SK-N-SH (cell line): ENCODE measurements at regions not wholly inside any gene's neighbourhood (a gene's known extent, or its start where the extent isn't known, plus 50 kb on each side); places are given as distances from the start of the nearest gene placed in this dataset.

Experiments used
- CTCF ChIA-PET: fragments of 300-600, 350-600 bp; formaldehyde crosslinking; extraction: SDS; loops from one replicate; lab custom pipeline; 2021; lab: Yijun Ruan, JAX
- POLR2A ChIA-PET: fragments of 350-600 bp; sonication (Branson Sonifier 250); formaldehyde crosslinking; extraction: SDS; loops from one replicate; lab custom pipeline; 2020; ENCODE audit warnings: antibody characterized with exemption, inconsistent platforms; lab: Yijun Ruan, JAX
- DNase-seq: peaks from one replicate; pipeline ENCODE4 v3.0.0; 2012
- H2AFZ ChIP-seq: fragments of 200-600 bp; sonication (generic); 2 replicates; pipeline ENCODE4 v1.8.1; 2016; ENCODE audit warnings: antibody characterized with exemption, mild to moderate bottlenecking, low read depth
- H3F3A ChIP-seq: fragments of 200-600 bp; sonication (generic); replicated peaks from 2 replicates; pipeline ENCODE3; 2016; ENCODE audit warnings: antibody characterized with exemption, mild to moderate bottlenecking; ENCODE audit not compliant: insufficient read depth
- H3K27ac ChIP-seq, 2 experiments: fragments of 200-500 bp in 1 of 2; fragments of 200-600 bp in 1 of 2; sonication (Bioruptor generic) in 1 of 2; sonication (generic), shearing (Covaris generic) in 1 of 2; 2 replicates each; pipeline versions ENCODE4 v1.5.1 to v1.6.1; 2014 to 2016; ENCODE audit warnings: low read depth in 2 of 2, inconsistent platforms in 1 of 2, low read length in 1 of 2, mild to moderate bottlenecking in 1 of 2, mixed read lengths in 1 of 2
- H3K27me3 ChIP-seq: fragments of 200-600 bp; sonication (generic), shearing (Covaris generic); 2 replicates; pipeline ENCODE4 v1.6.1; 2016; ENCODE audit warnings: mixed run types; ENCODE audit not compliant: insufficient read depth
- H3K36me3 ChIP-seq, 2 experiments: fragments of 200-500 bp in 1 of 2; fragments of 200-600 bp in 1 of 2; sonication (Bioruptor generic) in 1 of 2; sonication (generic) in 1 of 2; replicated peaks in 1 of 2; 2 replicates each; pipeline versions ENCODE3 to v1.5.1; 2014 to 2016; ENCODE audit warnings: low read length in 1 of 2, mild to moderate bottlenecking in 1 of 2; ENCODE audit not compliant: insufficient read depth in 2 of 2, control insufficient read depth in 1 of 2
- H3K4me1 ChIP-seq, 2 experiments: fragments of 200-500 bp in 1 of 2; fragments of 200-600 bp in 1 of 2; sonication (Bioruptor generic) in 1 of 2; sonication (generic), shearing (Covaris generic) in 1 of 2; 2 replicates each; pipeline versions ENCODE4 v1.5.1 to v1.6.1; 2014 to 2016; ENCODE audit warnings: low read depth in 1 of 2, low read length in 1 of 2, mixed run types in 1 of 2; ENCODE audit not compliant: insufficient read depth in 2 of 2, control insufficient read depth in 1 of 2
- H3K4me2 ChIP-seq: fragments of 200-600 bp; sonication (generic), shearing (Covaris generic); 2 replicates; pipeline ENCODE4 v1.6.1; 2017; ENCODE audit warnings: mixed run types
- H3K4me3 ChIP-seq, 2 experiments: fragments of 200-500 bp in 1 of 2; fragments of 200-600 bp in 1 of 2; sonication (Bioruptor generic) in 1 of 2; sonication (generic), shearing (Covaris generic) in 1 of 2; 2 replicates each; pipeline versions ENCODE4 v1.5.1 to v1.8.1; 2014 to 2016; ENCODE audit warnings: low read depth in 2 of 2, inconsistent platforms in 1 of 2, low read length in 1 of 2, mild to moderate bottlenecking in 1 of 2, mixed read lengths in 1 of 2, moderate library complexity in 1 of 2
- H3K79me2 ChIP-seq: fragments of 200-600 bp; sonication (generic); 2 replicates; pipeline ENCODE4 v1.8.1; 2017; ENCODE audit warnings: mild to moderate bottlenecking; ENCODE audit not compliant: insufficient read depth
- H3K9ac ChIP-seq: fragments of 200-600 bp; sonication (generic); 2 replicates; pipeline ENCODE4 v1.6.1; 2017; ENCODE audit warnings: mixed run types
- H3K9me2 ChIP-seq: fragments of 200-600 bp; sonication (generic); 2 replicates; pipeline ENCODE4 v1.6.1; 2017; ENCODE audit warnings: mixed run types
- H3K9me3 ChIP-seq: fragments of 200-600 bp; sonication (generic); 2 replicates; pipeline ENCODE4 v1.6.1; 2017; ENCODE audit warnings: mixed run types, mild to moderate bottlenecking, moderate library complexity
- H4K20me1 ChIP-seq: fragments of 200-600 bp; sonication (generic); 2 replicates; pipeline ENCODE4 v1.6.1; 2017; ENCODE audit warnings: mild to moderate bottlenecking, mixed run types; ENCODE audit not compliant: insufficient read depth
- CHD2 ChIP-seq: fragments of 150-350 bp; IDR thresholded peaks from 2 replicates; pipeline ENCODE4 v1.6.1; 2018; ENCODE audit warnings: low read length; ENCODE audit not compliant: partially characterized antibody
- ELF1 ChIP-seq: IDR thresholded peaks from 2 replicates; pipeline ENCODE4 v1.4.0; 2012
- EZH2phosphoT487 ChIP-seq: fragments of 200-600 bp; sonication (generic); IDR thresholded peaks from 2 replicates; pipeline ENCODE4 v1.6.1; 2017; ENCODE audit warnings: low read depth, mixed run types, mild to moderate bottlenecking, antibody characterized with exemption, moderate library complexity, borderline replicate concordance
- GABPA ChIP-seq: IDR thresholded peaks from 2 replicates; pipeline ENCODE4 v1.4.0; 2012; ENCODE audit warnings: low read depth, mild to moderate bottlenecking
- GATA2 ChIP-seq: sonication (generic); formaldehyde crosslinking; IDR thresholded peaks from 2 replicates; pipeline ENCODE4 v1.5.0; 2020; ENCODE audit warnings: mild to moderate bottlenecking, missing genetic modification reagents
- POLR2AphosphoS5 ChIP-seq: IDR thresholded peaks from 2 replicates; pipeline ENCODE4 v1.6.1; 2012; ENCODE audit warnings: low read depth, low read length
- RAD21 ChIP-seq: IDR thresholded peaks from 2 replicates; pipeline ENCODE4 v1.6.1; 2012; ENCODE audit warnings: mild to moderate bottlenecking, low read length
- RCOR1 ChIP-seq: fragments of 150-350 bp; IDR thresholded peaks from 2 replicates; pipeline ENCODE4 v1.6.1; 2017; ENCODE audit warnings: antibody characterized with exemption, low read length
- RFX5 ChIP-seq: IDR thresholded peaks from 2 replicates; pipeline ENCODE4 v1.6.1; 2012; ENCODE audit warnings: mild to moderate bottlenecking, improper control_type of control experiment, low read length
- RXRA ChIP-seq: IDR thresholded peaks from 2 replicates; pipeline ENCODE4 v1.4.0; 2012; ENCODE audit warnings: low read depth, mild to moderate bottlenecking, borderline replicate concordance
- SMC3 ChIP-seq: IDR thresholded peaks from 2 replicates; pipeline ENCODE4 v1.6.1; 2012; ENCODE audit warnings: low read depth, low read length, improper control_type of control experiment
- TCF12 ChIP-seq: IDR thresholded peaks from 2 replicates; pipeline ENCODE4 v1.4.0; 2012
- USF2 ChIP-seq: fragments of 150-350 bp; IDR thresholded peaks from 2 replicates; pipeline ENCODE4 v1.6.1; 2017; ENCODE audit warnings: antibody characterized with exemption, low read length, low read depth, borderline replicate concordance
- YY1 ChIP-seq: IDR thresholded peaks from 2 replicates; pipeline ENCODE4 v1.4.0; 2012; ENCODE audit warnings: low read depth, mild to moderate bottlenecking
- WGBS: methylation state at CpG from one replicate; pipeline ENCODE4 v1.1.6; 2017; ENCODE audit warnings: low lambda C conversion rate; 5-methylcytosine and 5-hydroxymethylcytosine counted together
- TF ChIP-seq, protein P1 (sequence below): IDR thresholded peaks from 2 replicates; pipeline ENCODE4 v1.4.0; 2012; ENCODE audit warnings: low read depth, borderline replicate concordance

DNA sequence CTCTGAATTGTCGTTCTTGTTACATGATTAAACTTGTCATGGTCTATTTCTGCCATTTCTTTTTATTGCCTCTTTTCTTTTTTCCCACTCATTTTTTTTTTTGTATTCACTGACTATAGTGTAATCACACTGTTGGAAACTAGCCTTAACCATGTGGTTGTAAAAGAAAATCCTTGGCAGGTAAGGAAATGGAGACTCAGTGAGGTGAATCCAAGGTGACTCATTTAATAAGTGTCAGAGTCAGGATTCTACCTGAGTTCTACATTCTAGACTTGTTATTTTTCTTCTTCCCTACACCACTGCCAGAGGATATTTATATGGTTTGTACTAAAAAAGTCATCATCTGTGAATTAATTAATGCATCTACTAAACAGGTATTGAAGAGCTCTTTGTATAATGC, 152.2 kb downstream of the CBLL2 start:
- H3K4me1 ChIP-seq = no peaks in the 10 kb centered on the region
- no peak overlapping the region for H3K9ac ChIP-seq
- CTCF ChIA-PET = no interaction called here
- no peaks in the 10 kb centered on the region for H3K79me2 ChIP-seq
- no peaks in the 10 kb centered on the region for H3K9me3 ChIP-seq
- 29% methylated on average over 1 of the region's 1 CpG for WGBS
- no peak overlapping the region for H3K27ac ChIP-seq
- H3F3A ChIP-seq = no peaks in the 10 kb centered on the region
- H4K20me1 ChIP-seq = no peaks in the 10 kb centered on the region
- no peak overlapping the region for H3K4me3 ChIP-seq
- POLR2A ChIA-PET = no interaction called here
- H3K27me3 ChIP-seq = no peaks in the 10 kb centered on the region
- TF ChIP-seq GABPA = no peak
- no peaks in the 10 kb centered on the region for H3K9me2 ChIP-seq
- no peak overlapping the region for H2AFZ ChIP-seq
- H3K4me2 ChIP-seq = no peak overlapping the region
- DNase-seq = no peak
- no peaks in the 10 kb centered on the region for H3K36me3 ChIP-seq

DNA sequence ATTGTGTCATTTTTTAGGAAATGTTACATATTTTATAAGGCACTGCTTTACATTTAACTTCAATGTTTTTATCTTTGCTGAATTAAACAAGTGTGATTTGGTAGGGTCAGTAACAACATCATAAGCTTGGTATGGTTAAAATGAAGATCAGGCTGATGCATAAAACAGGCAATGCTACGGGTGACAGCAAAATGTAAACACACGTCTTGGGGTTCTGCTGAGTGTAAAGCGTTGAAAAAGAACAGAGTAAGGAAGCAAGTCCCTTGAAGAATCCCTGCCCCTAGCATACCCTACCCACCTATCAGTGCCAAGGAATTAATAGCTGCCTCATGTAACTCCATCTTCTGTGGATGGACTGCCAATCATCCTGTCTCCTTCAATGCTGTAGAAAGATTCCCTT, 157.0 kb downstream of the CBLL2 start:
- 21% methylated on average over 3 of the region's 3 CpGs for WGBS

DNA sequence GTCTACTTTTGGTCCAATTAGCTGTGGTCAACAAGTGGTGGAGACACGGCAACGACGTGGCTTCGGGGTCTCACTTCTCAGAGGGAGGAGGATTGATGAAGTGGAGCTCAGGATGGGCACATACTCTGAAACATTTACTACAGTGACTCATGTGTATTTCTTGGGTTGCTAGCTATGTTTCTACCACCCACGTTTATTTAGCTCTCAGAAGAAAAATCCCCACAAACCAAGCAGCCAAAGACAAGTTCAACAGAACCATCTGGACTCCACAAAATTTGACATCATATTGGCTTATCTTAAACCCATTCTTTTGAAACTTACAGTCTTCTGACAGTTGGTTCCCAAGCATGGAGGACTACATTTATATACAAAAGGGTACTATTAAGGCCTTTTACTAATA, 158.0 kb downstream of the CBLL2 start:
- no peaks in the 10 kb centered on the region for H3F3A ChIP-seq
- no peak overlapping the region for H2AFZ ChIP-seq
- no peaks in the 10 kb centered on the region for H3K27me3 ChIP-seq
- no peaks in the 10 kb centered on the region for H4K20me1 ChIP-seq
- H3K9ac ChIP-seq = no peak overlapping the region
- H3K9me3 ChIP-seq = no peaks in the 10 kb centered on the region
- no peak overlapping the region for H3K4me3 ChIP-seq
- no peaks in the 10 kb centered on the region for H3K79me2 ChIP-seq
- no peak for DNase-seq
- TF ChIP-seq ELF1 (no peak), CHD2 (no peak), GATA2 (CRISPR knock-in tag) (no peak), TCF12 (no peak), EZH2phosphoT487 (no peak), GABPA (no peak), USF2 (no peak), RXRA (no peak), POLR2AphosphoS5 (no peak), RFX5 (no peak)
- TF ChIP-seq, protein P1, sequence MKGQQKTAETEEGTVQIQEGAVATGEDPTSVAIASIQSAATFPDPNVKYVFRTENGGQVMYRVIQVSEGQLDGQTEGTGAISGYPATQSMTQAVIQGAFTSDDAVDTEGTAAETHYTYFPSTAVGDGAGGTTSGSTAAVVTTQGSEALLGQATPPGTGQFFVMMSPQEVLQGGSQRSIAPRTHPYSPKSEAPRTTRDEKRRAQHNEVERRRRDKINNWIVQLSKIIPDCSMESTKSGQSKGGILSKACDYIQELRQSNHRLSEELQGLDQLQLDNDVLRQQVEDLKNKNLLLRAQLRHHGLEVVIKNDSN = no peak
- no peaks in the 10 kb centered on the region for H3K9me2 ChIP-seq
- CTCF ChIA-PET = no interaction called here
- POLR2A ChIA-PET = no interaction called here
- no peaks in the 10 kb centered on the region for H3K4me1 ChIP-seq
- H3K27ac ChIP-seq = no peak overlapping the region
- no peaks in the 10 kb centered on the region for H3K36me3 ChIP-seq
- 36% methylated on average over 5 of the region's 5 CpGs for WGBS
- no peak overlapping the region for H3K4me2 ChIP-seq

More for the DNA sequence above, 157.0 kb downstream of the CBLL2 start:
- Histone ChIP-seq H3K36me3 (no peaks in the 10 kb centered on the region), H3K9ac (no peak overlapping the region), H3K27me3 (no peaks in the 10 kb centered on the region), H3K9me3 (no peaks in the 10 kb centered on the region), H3K79me2 (no peaks in the 10 kb centered on the region), H2AFZ (no peak overlapping the region), H3K4me3 (no peak overlapping the region), H3K4me1 (no peaks in the 10 kb centered on the region), H3K9me2 (no peaks in the 10 kb centered on the region), H3F3A (no peaks in the 10 kb centered on the region), H4K20me1 (no peaks in the 10 kb centered on the region), H3K4me2 (no peak overlapping the region), H3K27ac (no peak overlapping the region)
- POLR2A ChIA-PET = no interaction called here
- DNase-seq = no peak
- no peak for TF ChIP-seq EZH2phosphoT487
- no peak for TF ChIP-seq YY1
- TF ChIP-seq ELF1 = no peak
- TF ChIP-seq RAD21 = no peak
- no peak for TF ChIP-seq RCOR1
- TF ChIP-seq SMC3 = no peak
- CTCF ChIA-PET = no interaction called here
